ENCODE measurements at regions not wholly inside any gene's neighbourhood (a gene's known extent, or its start where the extent isn't known, plus 50 kb on each side); places are given as distances from the start of the nearest gene placed in this dataset.

GRCh38 chr5:105554568-105555169, 1992.1 kb upstream of the NUDT12 start:
- Histone ChIP-seq H3K9ac (ENCODE audit: low read length) (no peak overlapping the region), H3K27me3 (replicated peaks in 1 of 4; ENCODE audit: control extremely low read depth in 1 of 4, control insufficient read depth in 3 of 4, insufficient read depth in 4 of 4, low read length in 3 of 4) (no peaks in the 10 kb centered on the region), H3K79me2 (ENCODE audit: control insufficient read depth, insufficient read depth, low read length) (no peaks in the 10 kb centered on the region), H3K9me3 (ENCODE audit: control extremely low read depth in 1 of 3, control insufficient read depth in 2 of 3, insufficient read depth in 1 of 3, low read length in 2 of 3) (peaks cover 0 to 3% (median 0%) of the 10 kb centered on the region in 3 donors), H2AFZ (ENCODE audit: insufficient read depth, low read depth, low read length, poor library complexity, severe bottlenecking) (no peak overlapping the region), H3K27ac (ENCODE audit: low read length in 2 of 2) (no peak overlapping the region), H4K20me1 (ENCODE audit: control insufficient read depth, insufficient read depth, low read length, poor library complexity, severe bottlenecking) (no peaks in the 10 kb centered on the region), H3K4me2 (replicated peaks; ENCODE audit: low read depth, low read length, poor library complexity, severe bottlenecking) (no peak overlapping the region), H3K36me3 (replicated peaks in 1 of 2; ENCODE audit: control extremely low read depth in 1 of 2, control insufficient read depth in 1 of 2, extremely low read depth in 1 of 2, insufficient read depth in 2 of 2, low read length in 1 of 2) (no peaks in the 10 kb centered on the region), H3K4me1 (ENCODE audit: control insufficient read depth in 2 of 2, insufficient read depth in 2 of 2, low read length in 2 of 2) (no peaks in the 10 kb centered on the region), H3K4me3 (ENCODE audit: control extremely low read depth in 1 of 5, extremely low read depth in 1 of 5, insufficient read depth in 1 of 5, low read depth in 2 of 5, low read length in 4 of 5) (no peak overlapping the region)
- H3K4me1 Mint-ChIP-seq = no peaks in the 10 kb centered on the region
- H3K27me3 Mint-ChIP-seq = no peaks in the 10 kb centered on the region
- ATAC-seq (ENCODE audit: low read depth) = no peak
- TF ChIP-seq EZH2 (IDR thresholded peaks at IDR 0.05; ENCODE audit: borderline replicate concordance, insufficient read depth, low read depth, low read length, poor library complexity, severe bottlenecking) = no peak
- TF ChIP-seq CTCF (IDR thresholded peaks at IDR 0.05) = no peak
- no CpG with 5 or more reads among the region's 4 CpGs for WGBS (ENCODE audit: insufficient coverage)
- H3K4me3 Mint-ChIP-seq = no peak overlapping the region
- no peak overlapping the region for H3K27ac Mint-ChIP-seq
- intact Hi-C loops (cut with micrococcal nuclease) = no loop called here
- no peak for DNase-seq
- ChIA-PET POLR2A (no interaction called here), CTCF (no interaction called here)
- peaks cover 2% of the 10 kb centered on the region for H3K9me3 Mint-ChIP-seq (ENCODE audit: insufficient read depth)

- no peak for ATAC-seq (ENCODE audit: low read depth)
- no peaks in the 10 kb centered on the region for H4K20me1 ChIP-seq (ENCODE audit: control insufficient read depth, insufficient read depth, low read length, poor library complexity, severe bottlenecking)
- H3K4me2 ChIP-seq (replicated peaks; ENCODE audit: low read depth, low read length, poor library complexity, severe bottlenecking) = no peak overlapping the region
- H3K9me3 ChIP-seq (ENCODE audit: control extremely low read depth in 1 of 3, control insufficient read depth in 2 of 3, insufficient read depth in 1 of 3, low read length in 2 of 3) = peaks cover 0 to 4% (median 0%) of the 10 kb centered on the region in 3 donors
- no peak overlapping the region for H3K4me3 ChIP-seq (ENCODE audit: control extremely low read depth in 1 of 5, extremely low read depth in 1 of 5, insufficient read depth in 1 of 5, low read depth in 2 of 5, low read length in 4 of 5)
- POLR2A ChIA-PET = no interaction called here
- no peaks in the 10 kb centered on the region for H3K79me2 ChIP-seq (ENCODE audit: control insufficient read depth, insufficient read depth, low read length)
- Mint-ChIP-seq H3K9me3 (ENCODE audit: insufficient read depth) (peaks cover 5% of the 10 kb centered on the region), H3K27me3 (no peaks in the 10 kb centered on the region), H3K4me3 (no peak overlapping the region), H3K4me1 (no peaks in the 10 kb centered on the region), H3K27ac (no peak overlapping the region)
- CTCF ChIA-PET = no interaction called here
- intact Hi-C loops (cut with micrococcal nuclease) = no loop called here
- 100% methylated on average over 1 of the region's 1 CpG for WGBS (ENCODE audit: insufficient coverage)
- no peaks in the 10 kb centered on the region for H3K36me3 ChIP-seq (replicated peaks in 1 of 2; ENCODE audit: control extremely low read depth in 1 of 2, control insufficient read depth in 1 of 2, extremely low read depth in 1 of 2, insufficient read depth in 2 of 2, low read length in 1 of 2)
- H3K27ac ChIP-seq (ENCODE audit: low read length in 2 of 2) = no peak overlapping the region
- TF ChIP-seq CTCF (IDR thresholded peaks at IDR 0.05) = no peak
- TF ChIP-seq EZH2 (IDR thresholded peaks at IDR 0.05; ENCODE audit: borderline replicate concordance, insufficient read depth, low read depth, low read length, poor library complexity, severe bottlenecking) = no peak
- no peaks in the 10 kb centered on the region for H3K27me3 ChIP-seq (replicated peaks in 1 of 4; ENCODE audit: control extremely low read depth in 1 of 4, control insufficient read depth in 3 of 4, insufficient read depth in 4 of 4, low read length in 3 of 4)
- no peaks in the 10 kb centered on the region for H3K4me1 ChIP-seq (ENCODE audit: control insufficient read depth in 2 of 2, insufficient read depth in 2 of 2, low read length in 2 of 2)
- H3K9ac ChIP-seq (ENCODE audit: low read length) = no peak overlapping the region
- H2AFZ ChIP-seq (ENCODE audit: insufficient read depth, low read depth, low read length, poor library complexity, severe bottlenecking) = no peak overlapping the region
- DNase-seq = no peak
Observed at GRCh38 chr5:105544300-105544699, 1981.7 kb upstream of the NUDT12 start.
